Endothelial cell of umbilical vein (primary cell): ENCODE measurements at regions not wholly inside any gene's neighbourhood (a gene's known extent, or its start where the extent isn't known, plus 50 kb on each side); places are given as distances from the start of the nearest gene placed in this dataset.

ENCODE experiments used
- BruUV-seq: library from RNA; stranded (reverse); fragments of 400-500 nt; replicated peaks from 2 replicates; lab custom pipeline; 2021; lab: Mats Ljungman, UMichigan
- CTCF ChIA-PET: fragments of 300-600, 350-600 bp; sonication (Branson Sonifier 250); formaldehyde crosslinking; loops from one replicate; lab custom pipeline; 2021; ENCODE audit warnings: antibody characterized with exemption, inconsistent platforms; lab: Charles Lee
- POLR2A ChIA-PET: fragments of 300-600, 350-600 bp; sonication (Branson Sonifier 250); formaldehyde crosslinking; loops from one replicate; lab custom pipeline; 2021; ENCODE audit warnings: antibody characterized with exemption, inconsistent platforms; lab: Charles Lee
- DNase-seq: peaks from one replicate; pipeline ENCODE4 v3.0.0-alpha.2; 2011; ENCODE audit warnings: low read depth, low spot score
- FAIRE-seq: peaks from 2 replicates; lab custom pipeline; 2011; peaks lifted over from hg19 to GRCh38; lab: Jason Lieb, UNC
- H2AFZ ChIP-seq: 2 replicates; pipeline ENCODE4 v1.6.0; 2012; ENCODE audit warnings: low read depth, low read length, control low read depth, inconsistent platforms
- H3K27ac ChIP-seq: 2 replicates; pipeline ENCODE4 v1.5.1; 2011; ENCODE audit warnings: low read depth, mild to moderate bottlenecking, control low read depth, low read length, moderate library complexity; ENCODE audit not compliant: insufficient read depth
- H3K27me3 ChIP-seq, 2 experiments: 2 replicates each; pipeline versions ENCODE4 v1.6.0 to v1.6.1; 2011; ENCODE audit warnings: low read length in 2 of 2, mixed read lengths in 1 of 2; ENCODE audit not compliant: control insufficient read depth in 2 of 2, insufficient read depth in 2 of 2
- H3K36me3 ChIP-seq, 2 experiments: 2 replicates in 1 of 2; 3 replicates in 1 of 2; pipeline ENCODE4 v1.5.1; 2011; ENCODE audit warnings: low read length in 2 of 2, mild to moderate bottlenecking in 1 of 2, moderate library complexity in 1 of 2; ENCODE audit not compliant: control insufficient read depth in 2 of 2, insufficient read depth in 2 of 2; ENCODE audit errors: extremely low read depth in 1 of 2
- H3K4me1 ChIP-seq: 3 replicates; pipeline ENCODE4 v1.5.1; 2011; ENCODE audit warnings: mild to moderate bottlenecking, low read length; ENCODE audit not compliant: control insufficient read depth, insufficient read depth; ENCODE audit errors: extremely low read depth
- H3K4me2 ChIP-seq: 2 replicates; pipeline ENCODE4 v1.6.1; 2011; ENCODE audit warnings: low read length, control low read depth, mixed read lengths; ENCODE audit not compliant: insufficient read depth
- H3K4me3 ChIP-seq, 3 experiments: fragments of 200-600 bp in 1 of 3; sonication (generic), shearing (Covaris generic) in 1 of 3; replicated peaks in 1 of 3; 2 replicates each; pipeline ENCODE4 v1.5.1; 2011 to 2016; ENCODE audit warnings: control low read depth in 3 of 3, low read length in 3 of 3, mild to moderate bottlenecking in 2 of 3, inconsistent platforms in 1 of 3, low read depth in 1 of 3, moderate library complexity in 1 of 3; ENCODE audit not compliant: insufficient read depth in 1 of 3
- H3K79me2 ChIP-seq: 2 replicates; pipeline ENCODE4 v1.6.0; 2012; ENCODE audit warnings: low read length, inconsistent platforms; ENCODE audit not compliant: control insufficient read depth, insufficient read depth
- H3K9ac ChIP-seq: replicated peaks from 2 replicates; pipeline ENCODE3; 2011; ENCODE audit warnings: low read length, control low read depth; ENCODE audit not compliant: insufficient read depth; ENCODE audit errors: extremely low read depth
- H3K9me1 ChIP-seq: replicated peaks from 3 replicates; pipeline ENCODE4 v1.6.0; 2011; ENCODE audit warnings: mild to moderate bottlenecking, low read length; ENCODE audit not compliant: control insufficient read depth, insufficient read depth; ENCODE audit errors: extremely low read depth
- H3K9me3 ChIP-seq: replicated peaks from 2 replicates; pipeline ENCODE4 v1.5.1; 2012; ENCODE audit warnings: low read length, inconsistent platforms; ENCODE audit not compliant: control insufficient read depth, insufficient read depth
- H4K20me1 ChIP-seq: replicated peaks from 2 replicates; pipeline ENCODE3; 2011; ENCODE audit warnings: mild to moderate bottlenecking, low read length; ENCODE audit not compliant: control insufficient read depth, insufficient read depth; ENCODE audit errors: extremely low read depth
- EZH2 ChIP-seq: IDR thresholded peaks from 2 replicates; pipeline ENCODE4 v1.6.1; 2012; ENCODE audit warnings: borderline replicate concordance, low read depth, mild to moderate bottlenecking, moderate library complexity, low read length, inconsistent platforms; ENCODE audit not compliant: severe bottlenecking
- FOS ChIP-seq: IDR thresholded peaks from 2 replicates; pipeline ENCODE4 v1.6.1; 2011; ENCODE audit warnings: mild to moderate bottlenecking, low read length, moderate library complexity, borderline replicate concordance; ENCODE audit not compliant: insufficient read depth
- GATA2 ChIP-seq: IDR thresholded peaks from 2 replicates; pipeline ENCODE4 v1.7.0; 2011; ENCODE audit warnings: low read depth, mild to moderate bottlenecking, moderate library complexity, mixed read lengths, low read length; ENCODE audit not compliant: insufficient read length, insufficient read depth
- JUN ChIP-seq: IDR thresholded peaks from 2 replicates; pipeline ENCODE4 v1.6.1; 2011; ENCODE audit warnings: borderline replicate concordance, low read depth; ENCODE audit not compliant: insufficient read length, insufficient read depth
- MYC ChIP-seq: IDR thresholded peaks from one replicate; pipeline ENCODE4 v1.6.1; 2011; ENCODE audit warnings: mild to moderate bottlenecking, low read depth, low read length
- POLR2A ChIP-seq: IDR thresholded peaks from 2 replicates; pipeline ENCODE4 v1.6.1; 2012; ENCODE audit warnings: low read depth, mild to moderate bottlenecking, control low read depth, low read length
- POLR2AphosphoS5 ChIP-seq: IDR thresholded peaks from 2 replicates; pipeline ENCODE4 v1.6.1; 2012; ENCODE audit warnings: low read depth, mild to moderate bottlenecking, control low read depth, low read length, moderate library complexity; ENCODE audit not compliant: insufficient read depth
- dilution Hi-C: fragments of 300-500 bp; cut with MboI; formaldehyde crosslinking; loops from one replicate; pipeline ENCODE4 v1.15.0; 2019; ENCODE audit warnings: low sequenced_read_pairs; ENCODE audit not compliant: extremely low pct_ligation_motif_present
- intact Hi-C: fragments of 100-400 bp; cut with micrococcal nuclease; formaldehyde crosslinking; loops from one replicate; pipeline ENCODE4 v1.10.0; 2022
- TF ChIP-seq, protein P1 (sequence below): IDR thresholded peaks from 2 replicates; pipeline ENCODE4 v1.6.1; 2011; ENCODE audit not compliant: insufficient read depth, insufficient read length
- TF ChIP-seq, protein P2 (sequence below), 2 donors: IDR thresholded peaks; 1 replicate in 1 of 2; 2 replicates in 1 of 2; pipeline ENCODE4 v1.5.1; 2011; ENCODE audit warnings: low read length in 2 of 2, mild to moderate bottlenecking in 2 of 2, moderate library complexity in 2 of 2, control low read depth in 1 of 2, inconsistent platforms in 1 of 2, low read depth in 1 of 2; ENCODE audit not compliant: insufficient read depth in 1 of 2; ENCODE audit errors: extremely low read depth in 1 of 2

DNA sequence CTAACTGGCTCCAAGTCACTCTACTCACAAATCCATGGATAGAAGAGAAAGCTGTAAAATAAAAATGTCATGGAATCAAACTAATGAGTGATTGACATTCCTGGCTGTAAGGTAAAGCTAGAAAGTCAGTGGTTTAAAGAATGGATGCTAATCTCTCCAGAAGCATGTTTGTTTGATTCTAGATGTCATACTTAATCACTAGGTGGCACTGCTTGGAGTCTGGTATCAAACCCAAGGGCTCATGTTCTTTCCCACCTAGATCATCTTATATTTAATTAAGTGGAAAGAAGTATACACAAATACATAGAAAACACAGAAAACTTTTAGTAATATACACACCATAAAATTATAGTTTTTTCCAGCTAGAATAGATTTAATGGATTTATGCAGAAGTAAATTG is 2666.6 kb downstream of the PCDH7 start:
- ChIA-PET POLR2A (no interaction called here), CTCF (no interaction called here)
- Histone ChIP-seq H2AFZ (no peak overlapping the region), H3K4me1 (no peaks in the 10 kb centered on the region), H3K9ac (no peak overlapping the region), H3K4me3 (no peak overlapping the region), H3K27me3 (no peaks in the 10 kb centered on the region), H3K27ac (no peak overlapping the region), H4K20me1 (no peaks in the 10 kb centered on the region), H3K9me3 (no peaks in the 10 kb centered on the region), H3K9me1 (no peaks in the 10 kb centered on the region), H3K79me2 (no peaks in the 10 kb centered on the region), H3K36me3 (no peaks in the 10 kb centered on the region), H3K4me2 (no peak overlapping the region)
- TF ChIP-seq FOS (no peak), GATA2 (no peak), MYC (no peak)
- intact Hi-C loops = no loop called here
- DNase-seq (no peak), FAIRE-seq (no peak)
- BruUV-seq = no TSS peak
- dilution Hi-C loops = no loop called here

DNA sequence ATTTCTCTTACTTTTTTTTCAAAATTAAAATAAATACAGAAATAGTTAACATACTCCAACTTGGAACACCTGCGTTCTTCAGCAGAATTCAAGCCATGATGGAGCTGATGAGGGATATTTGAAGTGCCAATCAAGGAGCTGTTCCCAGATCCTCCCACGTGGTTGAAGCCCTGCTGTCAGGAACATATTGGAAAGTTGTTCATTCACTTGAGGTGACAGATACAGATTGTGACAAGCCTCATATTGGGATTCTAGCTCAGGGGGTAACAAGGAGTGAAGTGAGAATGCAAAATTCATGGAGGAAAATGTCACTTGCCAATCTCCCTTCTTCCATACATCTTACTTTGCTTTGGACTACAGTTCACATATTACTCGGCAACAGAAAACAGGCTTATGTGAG is 2670.8 kb downstream of the PCDH7 start:
- no peak for TF ChIP-seq GATA2
- TF ChIP-seq, protein P1, sequence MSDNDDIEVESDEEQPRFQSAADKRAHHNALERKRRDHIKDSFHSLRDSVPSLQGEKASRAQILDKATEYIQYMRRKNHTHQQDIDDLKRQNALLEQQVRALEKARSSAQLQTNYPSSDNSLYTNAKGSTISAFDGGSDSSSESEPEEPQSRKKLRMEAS = no peak
- TF ChIP-seq, protein P2, sequence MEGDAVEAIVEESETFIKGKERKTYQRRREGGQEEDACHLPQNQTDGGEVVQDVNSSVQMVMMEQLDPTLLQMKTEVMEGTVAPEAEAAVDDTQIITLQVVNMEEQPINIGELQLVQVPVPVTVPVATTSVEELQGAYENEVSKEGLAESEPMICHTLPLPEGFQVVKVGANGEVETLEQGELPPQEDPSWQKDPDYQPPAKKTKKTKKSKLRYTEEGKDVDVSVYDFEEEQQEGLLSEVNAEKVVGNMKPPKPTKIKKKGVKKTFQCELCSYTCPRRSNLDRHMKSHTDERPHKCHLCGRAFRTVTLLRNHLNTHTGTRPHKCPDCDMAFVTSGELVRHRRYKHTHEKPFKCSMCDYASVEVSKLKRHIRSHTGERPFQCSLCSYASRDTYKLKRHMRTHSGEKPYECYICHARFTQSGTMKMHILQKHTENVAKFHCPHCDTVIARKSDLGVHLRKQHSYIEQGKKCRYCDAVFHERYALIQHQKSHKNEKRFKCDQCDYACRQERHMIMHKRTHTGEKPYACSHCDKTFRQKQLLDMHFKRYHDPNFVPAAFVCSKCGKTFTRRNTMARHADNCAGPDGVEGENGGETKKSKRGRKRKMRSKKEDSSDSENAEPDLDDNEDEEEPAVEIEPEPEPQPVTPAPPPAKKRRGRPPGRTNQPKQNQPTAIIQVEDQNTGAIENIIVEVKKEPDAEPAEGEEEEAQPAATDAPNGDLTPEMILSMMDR (IDR thresholded peaks at IDR 0.05; ENCODE audit: extremely low read depth in 1 of 2, insufficient read depth in 1 of 2, low read depth in 1 of 2, low read length in 2 of 2) = no peak
- TF ChIP-seq POLR2A = no peak
- no peak for TF ChIP-seq POLR2AphosphoS5
- TF ChIP-seq EZH2 = no peak
- TF ChIP-seq JUN = no peak
- no peak for TF ChIP-seq MYC
- TF ChIP-seq FOS = no peak
- Histone ChIP-seq H3K4me1 (no peaks in the 10 kb centered on the region), H3K9ac (no peak overlapping the region), H3K9me3 (no peaks in the 10 kb centered on the region), H3K4me3 (no peak overlapping the region), H4K20me1 (no peaks in the 10 kb centered on the region), H3K27me3 (no peaks in the 10 kb centered on the region), H3K79me2 (no peaks in the 10 kb centered on the region), H3K27ac (no peak overlapping the region), H3K36me3 (no peaks in the 10 kb centered on the region), H2AFZ (no peak overlapping the region), H3K4me2 (no peak overlapping the region), H3K9me1 (no peaks in the 10 kb centered on the region)
- FAIRE-seq (no peak), DNase-seq (no peak)
- ChIA-PET CTCF (no interaction called here), POLR2A (no interaction called here)
- BruUV-seq = no TSS peak
- intact Hi-C loops = no loop called here
- dilution Hi-C loops = no loop called here
